H9 (cell line): ENCODE measurements at regions not wholly inside any gene's neighbourhood (a gene's known extent, or its start where the extent isn't known, plus 50 kb on each side); places are given as distances from the start of the nearest gene placed in this dataset.

ENCODE experiments used
- DNase-seq: peaks from one replicate; pipeline ENCODE4 v3.0.0-alpha.2; 2017
- H2AFZ ChIP-seq: one replicate; pipeline ENCODE4 v1.6.1; 2013; ENCODE audit warnings: mild to moderate bottlenecking, low read length, control low read depth, moderate library complexity
- H2AK5ac ChIP-seq: 2 replicates; pipeline ENCODE4 v1.6.1; 2013; ENCODE audit warnings: low read length, control low read depth, mixed read lengths; ENCODE audit not compliant: insufficient read length
- H2BK120ac ChIP-seq: one replicate; pipeline ENCODE4 v1.6.1; 2013; ENCODE audit warnings: low read depth, mild to moderate bottlenecking, low read length, control low read depth, inconsistent platforms; ENCODE audit not compliant: poor library complexity, severe bottlenecking
- H2BK12ac ChIP-seq: 2 replicates; pipeline ENCODE4 v1.6.1; 2013; ENCODE audit warnings: low read length, control low read depth, mixed read lengths, low read depth; ENCODE audit not compliant: insufficient read length
- H2BK15ac ChIP-seq: 2 replicates; pipeline ENCODE4 v1.6.1; 2013; ENCODE audit warnings: low read depth, low read length, control low read depth
- H2BK20ac ChIP-seq: one replicate; pipeline ENCODE4 v1.6.1; 2013; ENCODE audit warnings: low read depth, mild to moderate bottlenecking, low read length, control low read depth, inconsistent platforms; ENCODE audit not compliant: poor library complexity, severe bottlenecking
- H2BK5ac ChIP-seq: 2 replicates; pipeline ENCODE4 v1.6.1; 2013; ENCODE audit warnings: low read length, control low read depth, mixed read lengths; ENCODE audit not compliant: insufficient read length
- H3K14ac ChIP-seq: 2 replicates; pipeline ENCODE4 v1.6.1; 2013; ENCODE audit warnings: low read length, control low read depth; ENCODE audit not compliant: insufficient read depth
- H3K18ac ChIP-seq: 2 replicates; pipeline ENCODE4 v1.6.1; 2013; ENCODE audit warnings: low read depth, mild to moderate bottlenecking, mixed read lengths, low read length, control low read depth; ENCODE audit not compliant: insufficient read length
- H3K23ac ChIP-seq: 2 replicates; pipeline ENCODE4 v1.6.1; 2013; ENCODE audit warnings: low read length, control low read depth, mixed read lengths, low read depth; ENCODE audit not compliant: insufficient read length
- H3K23me2 ChIP-seq: 2 replicates; pipeline ENCODE4 v1.6.1; 2013; ENCODE audit warnings: low read depth, mild to moderate bottlenecking, mixed read lengths, low read length, control low read depth; ENCODE audit not compliant: insufficient read length, poor library complexity, severe bottlenecking
- H3K27ac ChIP-seq: 2 replicates; pipeline ENCODE4 v1.5.1; 2013; ENCODE audit warnings: low read length, control low read depth, mixed read lengths, low read depth; ENCODE audit not compliant: insufficient read length
- H3K27me3 ChIP-seq: 2 replicates; pipeline ENCODE4 v1.6.1; 2013; ENCODE audit warnings: low read length, control low read depth, inconsistent platforms; ENCODE audit not compliant: insufficient read depth
- H3K4ac ChIP-seq: 2 replicates; pipeline ENCODE4 v1.6.1; 2013; ENCODE audit warnings: low read depth, mild to moderate bottlenecking, control low read depth, inconsistent platforms, low read length, moderate library complexity
- H3K4me1 ChIP-seq: 2 replicates; pipeline ENCODE4 v1.6.1; 2013; ENCODE audit warnings: low read length, control low read depth, inconsistent platforms; ENCODE audit not compliant: insufficient read depth
- H3K4me2 ChIP-seq: 2 replicates; pipeline ENCODE4 v1.6.1; 2013; ENCODE audit warnings: low read length, control low read depth, mixed read lengths; ENCODE audit not compliant: insufficient read length, insufficient read depth
- H3K56ac ChIP-seq: 2 replicates; pipeline ENCODE4 v1.6.1; 2013; ENCODE audit warnings: low read depth, mild to moderate bottlenecking, mixed read lengths, low read length, control low read depth; ENCODE audit not compliant: insufficient read length
- H3K79me1 ChIP-seq: 2 replicates; pipeline ENCODE4 v1.6.1; 2013; ENCODE audit warnings: low read depth, mild to moderate bottlenecking, moderate library complexity, low read length, control low read depth, inconsistent platforms; ENCODE audit not compliant: insufficient read depth, poor library complexity, severe bottlenecking
- H3K79me2 ChIP-seq: 2 replicates; pipeline ENCODE4 v1.6.1; 2013; ENCODE audit warnings: low read length, control low read depth, inconsistent platforms; ENCODE audit not compliant: insufficient read depth
- H3K9ac ChIP-seq: 2 replicates; pipeline ENCODE4 v1.6.1; 2013; ENCODE audit warnings: low read length, control low read depth, mixed read lengths; ENCODE audit not compliant: insufficient read length; ENCODE audit errors: extremely low read depth
- H3K9me3 ChIP-seq: one replicate; pipeline ENCODE4 v1.6.1; 2013; ENCODE audit warnings: low read depth, low read length, inconsistent platforms; ENCODE audit not compliant: control insufficient read depth
- H3T11ph ChIP-seq: one replicate; pipeline ENCODE4 v1.6.1; 2013; ENCODE audit warnings: mild to moderate bottlenecking, low read length, control low read depth, inconsistent platforms
- H4K20me1 ChIP-seq: one replicate; pipeline ENCODE4 v1.6.1; 2013; ENCODE audit not compliant: control insufficient read depth, insufficient read length, insufficient read depth
- H4K5ac ChIP-seq: 2 replicates; pipeline ENCODE4 v1.6.1; 2013; ENCODE audit warnings: low read depth, mild to moderate bottlenecking, mixed read lengths, low read length, control low read depth; ENCODE audit not compliant: insufficient read length
- H4K8ac ChIP-seq: replicated peaks from 2 replicates; pipeline ENCODE4 v1.6.1; 2013; ENCODE audit warnings: low read length, control low read depth, mixed read lengths, low read depth; ENCODE audit not compliant: insufficient read length
- H4K91ac ChIP-seq: 2 replicates; pipeline ENCODE4 v1.6.1; 2013; ENCODE audit warnings: low read depth, mild to moderate bottlenecking, moderate library complexity, mixed read lengths, low read length, control low read depth; ENCODE audit not compliant: insufficient read length
- H3K27ac Mint-ChIP-seq, 3 experiments: 2 replicates in 2 of 3; 3 replicates in 1 of 3; pipeline ENCODE4 v1.8.0; 2020 to 2021; ENCODE audit warnings: mixed read lengths in 3 of 3, mild to moderate bottlenecking in 1 of 3, moderate library complexity in 1 of 3
- H3K27me3 Mint-ChIP-seq: 2 replicates; pipeline ENCODE4 v1.8.0; 2021; ENCODE audit warnings: low read depth, mild to moderate bottlenecking, moderate library complexity, mixed read lengths
- H3K36me3 Mint-ChIP-seq, 3 experiments: 2 replicates in 2 of 3; 3 replicates in 1 of 3; pipeline ENCODE4 v1.8.0; 2020 to 2021; ENCODE audit warnings: low read depth in 3 of 3, mixed read lengths in 3 of 3; ENCODE audit not compliant: insufficient read depth in 1 of 3
- H3K4me1 Mint-ChIP-seq, 2 experiments: 2 replicates each; pipeline ENCODE4 v1.8.0; 2020; ENCODE audit warnings: mixed read lengths in 2 of 2
- H3K4me3 Mint-ChIP-seq, 2 experiments: 2 replicates in 1 of 2; 3 replicates in 1 of 2; pipeline ENCODE4 v1.8.0; 2020 to 2021; ENCODE audit warnings: mild to moderate bottlenecking in 2 of 2, mixed read lengths in 2 of 2, moderate library complexity in 1 of 2
- H3K9me3 Mint-ChIP-seq, 2 experiments: 2 replicates in 1 of 2; 3 replicates in 1 of 2; pipeline ENCODE4 v1.8.0; 2020; ENCODE audit warnings: mild to moderate bottlenecking in 2 of 2, mixed read lengths in 2 of 2, moderate library complexity in 1 of 2
- WGBS: extraction: QIAGEN DNeasy Blood & Tissue Kit; methylation state at CpG from one replicate; pipeline ENCODE4 v1.1.7; 2013; ENCODE audit warnings: missing lambda C conversion rate, low lambda C conversion rate, mixed read lengths; ENCODE audit not compliant: insufficient read length; ENCODE audit errors: extremely low coverage; 5-methylcytosine and 5-hydroxymethylcytosine counted together
- TF ChIP-seq, protein P1 (sequence below): fragments of 200-600 bp; sonication (generic); conservative IDR thresholded peaks from 3 replicates; pipeline ENCODE4 v1.8.0; 2021; ENCODE audit warnings: antibody characterized with exemption, mild to moderate bottlenecking

GRCh38 chr17:27078296-27078695, 215.6 kb upstream of the WSB1 start:
- H2BK5ac ChIP-seq = no peak overlapping the region
- H3K27me3 ChIP-seq = no peaks in the 10 kb centered on the region
- H2AFZ ChIP-seq = no peak overlapping the region
- H3K23me2 ChIP-seq = no peaks in the 10 kb centered on the region
- no peak overlapping the region for H3K27ac Mint-ChIP-seq
- no peak overlapping the region for H4K8ac ChIP-seq
- H3K36me3 Mint-ChIP-seq = peaks cover 7 to 39% (median 12%) of the 10 kb centered on the region in 3 experiments; a peak in 6 of 7 replicates
- no peak overlapping the region for H3K23ac ChIP-seq
- H2BK120ac ChIP-seq = no peak overlapping the region
- TF ChIP-seq, protein P1, sequence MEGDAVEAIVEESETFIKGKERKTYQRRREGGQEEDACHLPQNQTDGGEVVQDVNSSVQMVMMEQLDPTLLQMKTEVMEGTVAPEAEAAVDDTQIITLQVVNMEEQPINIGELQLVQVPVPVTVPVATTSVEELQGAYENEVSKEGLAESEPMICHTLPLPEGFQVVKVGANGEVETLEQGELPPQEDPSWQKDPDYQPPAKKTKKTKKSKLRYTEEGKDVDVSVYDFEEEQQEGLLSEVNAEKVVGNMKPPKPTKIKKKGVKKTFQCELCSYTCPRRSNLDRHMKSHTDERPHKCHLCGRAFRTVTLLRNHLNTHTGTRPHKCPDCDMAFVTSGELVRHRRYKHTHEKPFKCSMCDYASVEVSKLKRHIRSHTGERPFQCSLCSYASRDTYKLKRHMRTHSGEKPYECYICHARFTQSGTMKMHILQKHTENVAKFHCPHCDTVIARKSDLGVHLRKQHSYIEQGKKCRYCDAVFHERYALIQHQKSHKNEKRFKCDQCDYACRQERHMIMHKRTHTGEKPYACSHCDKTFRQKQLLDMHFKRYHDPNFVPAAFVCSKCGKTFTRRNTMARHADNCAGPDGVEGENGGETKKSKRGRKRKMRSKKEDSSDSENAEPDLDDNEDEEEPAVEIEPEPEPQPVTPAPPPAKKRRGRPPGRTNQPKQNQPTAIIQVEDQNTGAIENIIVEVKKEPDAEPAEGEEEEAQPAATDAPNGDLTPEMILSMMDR = no peak
- H2AK5ac ChIP-seq = no peak overlapping the region
- no peaks in the 10 kb centered on the region for H3K79me1 ChIP-seq
- H3K4ac ChIP-seq = no peak overlapping the region
- no peak overlapping the region for H2BK12ac ChIP-seq
- no peaks in the 10 kb centered on the region for H3K4me1 ChIP-seq
- peaks cover 89% of the 10 kb centered on the region for H3K9me3 ChIP-seq
- no peak overlapping the region for H3T11ph ChIP-seq
- no peaks in the 10 kb centered on the region for H4K20me1 ChIP-seq
- no peak overlapping the region for H2BK20ac ChIP-seq
- no peak overlapping the region for H4K5ac ChIP-seq
- no peak overlapping the region for H3K56ac ChIP-seq
- peaks cover 91 to 95% of the 10 kb centered on the region in 2 experiments for H3K9me3 Mint-ChIP-seq
- no peak overlapping the region for H3K27ac ChIP-seq
- H3K27me3 Mint-ChIP-seq = peaks cover 2% of the 10 kb centered on the region; the same call in 1 of the 2 replicates
- no peak overlapping the region for H2BK15ac ChIP-seq
- H3K79me2 ChIP-seq = no peaks in the 10 kb centered on the region
- H3K4me1 Mint-ChIP-seq = no peaks in the 10 kb centered on the region
- H3K18ac ChIP-seq = no peak overlapping the region
- H4K91ac ChIP-seq = no peak overlapping the region
- H3K9ac ChIP-seq = no peak overlapping the region
- no peak overlapping the region for H3K14ac ChIP-seq
- DNase-seq = no peak
- no peak overlapping the region for H3K4me2 ChIP-seq
- H3K4me3 Mint-ChIP-seq = no peak overlapping the region
- WGBS = no CpG with 5 or more reads among the region's 2 CpGs
